GM21390 (cell line): ENCODE measurements at regions not wholly inside any gene's neighbourhood (a gene's known extent, or its start where the extent isn't known, plus 50 kb on each side); places are given as distances from the start of the nearest gene placed in this dataset.
"Not testable (repeated sequence)": the region's sequence is repeated elsewhere in the genome, so short reads cannot be mapped to it uniquely, and the experiment has no call there.

Experiments
- ATAC-seq: cut with Tn5 transposase; IDR thresholded peaks from one replicate; pipeline ENCODE4 v1.9.1; 2021; ENCODE audit not compliant: unreplicated experiment

- no peak for ATAC-seq
These were observed 755.0 kb downstream of the KCNA4 start for GRCh38 chr11:29261831-29262230.

DNA sequence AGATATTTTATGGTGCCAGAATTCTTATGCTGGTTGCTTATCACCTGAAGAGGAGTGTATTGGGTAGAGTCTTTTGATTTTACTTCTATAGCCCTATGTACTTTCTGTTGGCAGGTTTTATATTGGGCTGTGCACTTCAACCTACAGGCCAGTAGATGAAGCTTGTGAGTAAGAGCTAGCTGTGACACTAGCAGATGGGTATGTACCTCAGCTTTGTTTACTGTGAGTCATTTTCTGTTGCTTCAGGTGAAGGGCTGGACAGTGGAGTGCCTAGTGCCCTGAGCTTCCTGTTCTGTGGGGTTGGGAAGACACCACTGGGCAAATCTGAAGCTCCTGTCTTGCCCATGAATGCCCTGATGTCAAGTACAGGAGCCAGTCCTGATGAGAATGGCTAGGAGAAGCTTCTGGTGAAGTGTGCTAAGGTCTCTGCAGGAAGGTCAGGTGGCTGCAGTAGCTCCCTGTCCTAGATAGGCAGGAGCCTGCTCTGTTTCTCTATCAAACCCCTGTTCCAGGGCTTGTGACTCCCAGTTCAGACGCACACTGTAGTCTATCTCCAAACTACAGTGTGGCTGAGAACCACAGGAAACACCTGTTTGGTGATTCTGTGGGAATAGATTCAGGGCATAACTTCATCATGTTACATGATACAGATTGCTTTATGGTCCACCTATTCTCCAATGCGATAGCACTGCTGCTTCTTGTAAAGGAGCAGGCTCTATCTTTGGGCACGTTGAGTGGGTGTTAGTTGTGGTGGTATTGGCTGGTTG lies 755.7 kb downstream of the KCNA4 start:
- ATAC-seq, result no peak

DNA sequence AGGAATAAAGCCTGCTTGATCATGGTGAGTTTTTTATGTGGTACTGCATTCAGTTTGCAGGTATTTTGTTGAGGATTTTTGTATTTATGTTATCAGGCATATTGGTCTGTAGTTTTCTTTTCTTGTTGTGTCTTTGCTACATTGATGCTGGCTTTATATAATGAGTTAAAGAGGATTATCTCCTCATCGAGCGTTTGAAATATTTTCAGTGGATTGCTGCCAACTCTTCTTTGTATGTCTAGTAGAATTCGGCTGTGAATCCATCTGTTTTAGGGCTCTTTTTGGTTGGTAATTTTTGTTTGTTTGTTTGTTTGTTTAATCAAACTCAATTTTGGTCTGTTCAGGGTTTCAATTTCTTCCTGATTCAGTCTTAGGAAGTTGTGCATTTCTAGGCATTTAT lies 758.4 kb downstream of the KCNA4 start:
- ATAC-seq, result no peak

GRCh38 chr11:29256580-29256979 lies 760.2 kb downstream of the KCNA4 start:
- no peak for ATAC-seq

GRCh38 chr11:29255401-29255800 lies 761.4 kb downstream of the KCNA4 start:
- ATAC-seq, result no peak

GRCh38 chr11:29251738-29252137 lies 765.1 kb downstream of the KCNA4 start:
- ATAC-seq, result peak; percentile 83

DNA sequence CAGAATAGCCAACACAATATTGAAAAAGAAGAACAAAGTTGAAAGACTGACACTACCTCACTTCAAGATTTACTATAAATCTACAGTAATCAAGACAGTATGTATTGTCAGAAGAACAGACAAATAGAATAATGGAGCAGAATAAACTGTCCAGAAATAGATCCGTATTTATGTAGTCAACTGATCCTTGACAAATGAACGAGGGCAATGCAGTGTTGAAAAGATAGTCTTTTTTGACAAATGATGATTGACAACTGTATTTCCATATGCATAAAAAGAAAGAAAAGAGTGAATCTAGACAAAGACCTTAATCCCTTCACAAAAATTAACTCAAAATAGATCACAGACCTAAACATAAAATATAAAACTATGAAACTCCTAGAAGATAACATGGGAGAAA lies 767.1 kb downstream of the KCNA4 start:
- no peak for ATAC-seq

- ATAC-seq, result no peak
These were observed 772.5 kb downstream of the KCNA4 start for GRCh38 chr11:29244355-29244754.

DNA sequence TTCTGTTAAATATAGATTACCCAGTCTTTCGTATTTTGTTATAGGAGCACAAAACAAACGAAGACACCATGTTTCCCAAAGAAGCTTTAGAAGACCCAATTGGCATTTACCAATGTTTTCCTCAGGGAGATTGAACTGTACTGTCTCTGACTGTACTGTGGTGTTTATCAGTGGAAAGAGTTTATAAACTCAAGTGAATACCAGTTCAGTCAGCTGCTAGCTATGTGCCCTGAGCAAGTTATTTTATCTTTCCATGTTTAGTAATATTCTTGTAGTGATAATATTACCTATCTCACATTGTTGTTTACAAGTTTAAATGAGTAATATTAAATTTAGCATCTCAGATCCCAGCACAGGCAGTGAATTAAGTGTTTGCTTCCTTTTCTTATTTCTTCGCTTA lies 773.2 kb downstream of the KCNA4 start:
- no peak for ATAC-seq

DNA sequence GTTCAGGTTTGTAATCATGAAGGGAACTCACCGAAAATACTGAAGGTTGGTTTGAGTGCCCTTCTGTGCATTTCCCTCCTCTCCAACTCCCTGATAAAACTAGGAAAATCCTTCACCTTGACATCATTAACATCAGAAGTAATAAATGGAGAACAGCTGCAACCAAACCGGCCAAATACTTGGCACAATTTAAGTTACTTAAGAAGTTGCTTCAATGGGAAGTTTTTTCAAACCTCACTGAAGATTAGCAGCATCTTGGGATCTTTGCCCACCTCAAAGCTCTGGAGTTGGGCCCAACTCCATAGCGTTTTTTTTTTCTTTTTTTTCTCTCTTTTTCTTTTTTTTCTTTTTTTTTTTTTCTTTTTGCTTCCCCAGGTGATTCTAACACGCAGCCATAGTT lies 784.8 kb downstream of the KCNA4 start:
- ATAC-seq, result no peak

DNA sequence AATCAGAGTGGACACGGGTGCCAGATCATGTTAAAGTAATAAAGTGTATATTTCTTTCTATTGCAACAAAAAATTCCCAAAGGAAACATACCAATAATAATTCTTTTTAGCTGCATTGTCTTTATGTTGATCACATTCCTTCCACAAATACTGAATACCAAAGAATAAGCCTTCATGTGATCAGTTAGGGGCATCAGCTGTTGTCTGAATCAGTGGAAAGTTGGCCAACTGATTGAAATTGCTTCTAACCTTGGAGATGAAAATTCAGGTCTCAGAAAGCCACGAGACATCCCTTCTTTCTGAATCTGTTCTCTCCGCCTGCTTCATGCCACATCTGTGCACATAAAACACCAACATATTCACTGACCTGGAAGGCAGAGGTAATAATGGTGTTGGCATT lies 785.2 kb downstream of the KCNA4 start:
- no peak for ATAC-seq

DNA sequence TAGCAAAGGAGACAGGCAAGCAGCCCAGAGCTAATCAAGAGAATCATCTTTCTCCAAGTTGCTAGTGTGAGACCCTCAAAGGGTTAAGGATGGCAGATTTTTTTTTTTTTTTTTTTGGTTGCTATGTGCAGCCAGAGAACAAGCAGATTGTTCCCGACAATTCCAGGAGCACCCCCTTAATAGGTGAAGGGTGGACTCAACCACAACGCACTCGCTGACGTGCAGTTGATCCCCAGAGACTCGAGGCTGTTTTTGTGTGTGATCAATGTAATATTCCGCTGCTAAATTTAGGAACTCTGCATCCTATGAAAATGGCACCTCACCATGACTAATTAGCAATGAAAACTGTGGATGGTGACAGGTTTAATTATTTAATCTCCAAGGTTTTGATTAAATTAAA lies 789.0 kb downstream of the KCNA4 start:
- no peak for ATAC-seq

GRCh38 chr11:29224739-29225384 lies 792.0 kb downstream of the KCNA4 start:
- ATAC-seq, result no peak

DNA sequence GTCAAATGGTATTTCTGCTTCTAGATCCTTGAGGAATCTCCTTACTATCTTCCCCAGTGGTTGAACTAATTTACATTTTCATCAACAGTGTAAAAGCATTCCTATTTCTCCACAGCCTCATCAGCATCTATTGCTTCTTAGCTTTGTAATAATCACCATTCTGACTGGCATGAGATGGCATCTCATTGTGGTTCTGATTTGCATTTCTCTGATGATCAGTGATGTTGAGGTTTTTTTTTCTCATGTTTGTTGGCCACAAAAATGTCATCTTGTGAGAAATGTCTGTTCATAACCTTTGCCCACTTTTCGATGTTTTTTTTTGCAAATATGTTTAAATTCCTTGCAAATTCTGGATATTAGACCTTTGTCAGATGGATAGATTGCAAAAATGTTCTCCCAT lies 797.3 kb downstream of the KCNA4 start:
- ATAC-seq, result not testable (repeated sequence)

DNA sequence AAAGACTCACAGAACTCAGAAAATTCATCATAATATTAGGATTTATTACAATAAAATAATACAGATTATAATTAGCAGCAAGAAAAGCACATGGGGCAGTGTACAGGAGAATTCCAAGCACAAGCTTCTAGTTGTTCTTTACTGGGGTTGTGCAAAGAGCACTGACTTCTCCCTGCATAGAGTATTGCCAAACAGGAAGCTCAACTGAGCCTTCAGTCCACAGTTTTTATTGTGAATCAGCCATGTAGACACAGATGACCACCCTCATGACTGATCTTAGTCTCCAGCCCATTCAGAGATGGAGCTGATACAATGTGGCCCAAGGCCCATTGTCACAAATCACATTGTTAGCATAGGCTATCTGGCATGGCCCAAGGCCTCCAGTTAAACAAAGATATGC lies 798.9 kb downstream of the KCNA4 start:
- no peak for ATAC-seq

GRCh38 chr11:29214833-29215232 lies 802.0 kb downstream of the KCNA4 start:
- ATAC-seq, result no peak

DNA sequence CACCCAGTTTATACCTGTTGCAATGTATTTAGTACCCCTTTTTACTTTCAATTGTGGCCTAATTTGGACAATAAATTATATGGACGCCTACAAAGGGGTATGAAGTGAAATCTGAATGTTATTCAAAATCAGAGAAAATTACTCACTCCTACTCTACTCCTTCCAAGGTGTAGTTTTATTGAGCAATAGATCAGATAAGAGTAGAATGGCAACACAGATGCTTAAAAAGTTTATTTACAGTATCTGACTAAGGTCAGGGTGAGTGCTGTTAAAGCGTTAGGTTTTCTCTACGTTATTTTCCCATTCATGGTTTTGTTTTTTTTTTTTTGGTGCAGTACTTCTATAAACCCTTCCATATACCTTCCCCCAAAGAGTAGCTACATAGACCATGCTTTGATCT lies 805.6 kb downstream of the KCNA4 start:
- ATAC-seq, result no peak

DNA sequence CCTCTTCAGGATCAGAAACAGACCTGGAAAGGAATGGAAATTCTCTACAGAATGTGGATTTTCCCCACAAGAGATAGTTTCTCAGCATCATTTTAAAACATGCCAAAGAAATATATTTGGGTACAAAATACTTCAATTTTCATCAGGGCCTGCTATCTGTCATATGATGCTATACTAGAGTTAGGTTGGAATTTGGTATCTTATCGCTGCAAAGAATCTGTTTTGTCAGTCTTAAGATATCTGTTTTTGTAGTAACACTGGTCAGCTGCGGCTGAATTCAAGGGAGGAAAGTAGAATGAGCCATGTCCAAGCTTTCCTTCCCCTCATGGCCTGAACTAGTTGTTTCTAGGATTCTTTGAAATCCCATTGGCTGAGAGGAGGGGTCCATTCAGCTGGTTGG lies 806.4 kb downstream of the KCNA4 start:
- ATAC-seq, result no peak

DNA sequence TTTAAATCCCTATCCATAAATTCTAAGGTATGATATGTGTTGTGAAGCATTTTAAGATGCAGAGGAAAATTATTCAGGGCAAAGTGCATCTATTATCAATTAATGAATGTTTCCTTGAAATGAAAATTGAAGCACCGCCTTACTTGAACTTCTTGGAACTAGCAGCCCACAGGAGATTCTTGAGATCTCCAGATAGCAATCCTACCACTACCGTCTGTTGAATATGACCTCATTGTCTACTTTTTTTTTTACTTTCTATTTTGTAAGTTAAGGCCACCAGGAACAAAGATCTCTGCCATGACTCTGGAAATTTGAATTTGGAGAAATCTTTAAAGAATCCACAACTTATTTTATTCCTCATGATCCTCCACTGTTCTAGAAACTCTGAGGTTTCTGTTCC lies 808.7 kb downstream of the KCNA4 start:
- no peak for ATAC-seq

DNA sequence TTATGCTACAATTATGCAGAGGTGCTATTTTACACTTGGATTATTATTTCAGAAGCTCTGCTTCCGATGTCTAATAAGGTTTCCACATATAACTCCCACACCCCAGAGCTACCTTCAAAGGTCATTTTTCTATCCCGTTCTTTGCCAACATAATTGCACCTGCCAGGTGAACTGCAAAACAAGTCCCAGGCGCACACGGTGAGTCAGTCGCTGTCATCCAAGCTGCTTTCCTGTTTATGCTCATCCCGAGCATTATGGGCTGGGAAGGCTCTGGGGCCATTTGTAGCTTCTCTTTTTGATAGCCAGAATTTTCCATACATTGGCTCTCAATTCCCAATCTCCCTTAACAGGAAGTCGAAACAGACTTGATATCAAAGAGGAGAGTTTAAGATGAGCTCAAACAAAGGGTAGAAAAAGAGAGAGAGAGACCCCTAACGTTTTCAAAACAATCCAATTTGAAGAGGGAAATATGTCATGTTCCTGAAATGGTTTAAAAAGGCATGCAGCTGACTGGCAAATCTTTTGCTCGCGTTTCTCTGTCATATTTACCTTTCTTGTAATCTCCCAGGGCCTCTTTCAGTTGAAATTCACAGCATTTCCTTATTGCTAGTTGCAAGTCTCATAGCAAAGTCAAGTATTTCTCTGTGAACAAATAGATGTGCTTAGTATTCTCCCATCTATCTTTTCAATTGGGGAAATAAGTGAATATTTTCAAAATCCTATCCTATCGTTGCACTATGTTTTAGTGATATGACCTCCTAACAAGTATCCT lies 815.9 kb downstream of the KCNA4 start:
- no peak for ATAC-seq

- ATAC-seq, result no peak
These were observed 826.5 kb downstream of the KCNA4 start for GRCh38 chr11:29190313-29190712.

DNA sequence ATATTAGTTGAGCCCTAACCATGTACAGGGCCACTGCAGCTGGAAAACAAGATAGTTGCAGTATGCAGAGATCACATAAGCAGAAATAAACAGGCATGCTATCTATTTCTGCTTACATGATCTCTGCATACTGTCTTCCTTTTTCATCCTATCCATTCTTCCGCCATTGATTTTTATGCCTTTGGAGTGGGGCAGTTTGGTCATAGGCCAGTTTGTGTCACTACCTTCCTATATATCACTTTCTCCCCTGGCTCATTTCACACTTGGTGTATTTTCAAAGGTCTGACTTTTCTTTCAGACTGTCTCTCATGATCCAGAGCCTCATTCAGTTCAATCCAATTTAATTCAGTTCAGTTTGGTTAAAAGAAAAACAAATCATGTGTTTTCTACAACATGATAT lies 829.6 kb downstream of the KCNA4 start:
- ATAC-seq, result no peak
